GM12891 (cell line): ENCODE measurements at regions not wholly inside any gene's neighbourhood (a gene's known extent, or its start where the extent isn't known, plus 50 kb on each side); places are given as distances from the start of the nearest gene placed in this dataset.

Source experiments
- POLR2A ChIP-seq: IDR thresholded peaks from 2 replicates; pipeline ENCODE4 v1.6.1; 2011; ENCODE audit warnings: low read depth, low read length, control low read depth
- POLR2AphosphoS5 ChIP-seq: IDR thresholded peaks from 2 replicates; pipeline ENCODE4 v1.6.1; 2011; ENCODE audit warnings: low read depth, low read length, control low read depth
- SPI1 ChIP-seq: IDR thresholded peaks from 2 replicates; pipeline ENCODE4 v1.6.1; 2011; ENCODE audit warnings: low read depth, low read length, control low read depth
- TAF1 ChIP-seq: IDR thresholded peaks from 2 replicates; pipeline ENCODE4 v1.6.1; 2011; ENCODE audit warnings: low read depth, low read length, control low read depth

DNA sequence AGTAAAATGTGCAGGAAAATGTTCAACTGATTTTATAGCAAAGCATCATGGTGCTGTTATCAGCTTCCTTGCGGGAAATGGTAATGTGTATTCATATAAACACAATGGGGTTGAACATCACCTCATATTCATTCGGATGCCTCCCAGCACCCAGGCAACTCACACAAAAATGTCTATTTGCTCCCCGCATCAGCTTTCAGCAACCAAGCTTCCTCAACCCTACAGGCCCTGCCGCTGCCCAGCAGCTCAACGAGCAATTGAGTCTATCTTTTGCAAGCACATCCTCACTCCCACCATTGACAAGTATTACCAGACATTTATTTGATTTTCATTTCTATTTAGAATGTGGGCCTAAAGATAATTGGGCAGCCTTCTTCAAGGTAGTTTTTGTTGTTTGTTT, 2161.4 kb upstream of the PIK3C3 start:
- TF ChIP-seq POLR2A (no peak), SPI1 (no peak), POLR2AphosphoS5 (no peak), TAF1 (no peak)
